Glutamatergic neuron (in vitro differentiated cells): ENCODE measurements at regions not wholly inside any gene's neighbourhood (a gene's known extent, or its start where the extent isn't known, plus 50 kb on each side); places are given as distances from the start of the nearest gene placed in this dataset.
"Not testable (repeated sequence)": the region's sequence is repeated elsewhere in the genome, so short reads cannot be mapped to it uniquely, and the experiment has no call there.

Experiments
- DNase-seq: peaks from one replicate; pipeline ENCODE4 v3.0.0; 2022
- H3K27ac Mint-ChIP-seq: one replicate; pipeline ENCODE4 v1.8.0; 2020; ENCODE audit warnings: mild to moderate bottlenecking, mixed read lengths, inconsistent platforms; ENCODE audit not compliant: unreplicated experiment
- H3K27me3 Mint-ChIP-seq: one replicate; pipeline ENCODE4 v1.8.0; 2020; ENCODE audit warnings: mild to moderate bottlenecking, moderate library complexity, mixed read lengths, inconsistent platforms; ENCODE audit not compliant: unreplicated experiment
- H3K36me3 Mint-ChIP-seq: one replicate; pipeline ENCODE4 v1.8.0; 2020; ENCODE audit warnings: mild to moderate bottlenecking, mixed read lengths, inconsistent platforms; ENCODE audit not compliant: unreplicated experiment
- H3K4me1 Mint-ChIP-seq: one replicate; pipeline ENCODE4 v1.8.0; 2020; ENCODE audit warnings: mild to moderate bottlenecking, low read depth, mixed read lengths, inconsistent platforms; ENCODE audit not compliant: unreplicated experiment
- H3K4me3 Mint-ChIP-seq: one replicate; pipeline ENCODE4 v1.8.0; 2020; ENCODE audit warnings: mild to moderate bottlenecking, mixed read lengths, inconsistent platforms; ENCODE audit not compliant: unreplicated experiment
- H3K9me3 Mint-ChIP-seq: one replicate; pipeline ENCODE4 v1.8.0; 2020; ENCODE audit warnings: mild to moderate bottlenecking, moderate library complexity, mixed read lengths, inconsistent platforms; ENCODE audit not compliant: unreplicated experiment
- TF ChIP-seq, protein P1 (sequence below): fragments of 200-600 bp; sonication (generic); IDR thresholded peaks from one replicate; pipeline ENCODE4 v1.5.0; 2021; ENCODE audit not compliant: partially characterized antibody, unreplicated experiment

DNA sequence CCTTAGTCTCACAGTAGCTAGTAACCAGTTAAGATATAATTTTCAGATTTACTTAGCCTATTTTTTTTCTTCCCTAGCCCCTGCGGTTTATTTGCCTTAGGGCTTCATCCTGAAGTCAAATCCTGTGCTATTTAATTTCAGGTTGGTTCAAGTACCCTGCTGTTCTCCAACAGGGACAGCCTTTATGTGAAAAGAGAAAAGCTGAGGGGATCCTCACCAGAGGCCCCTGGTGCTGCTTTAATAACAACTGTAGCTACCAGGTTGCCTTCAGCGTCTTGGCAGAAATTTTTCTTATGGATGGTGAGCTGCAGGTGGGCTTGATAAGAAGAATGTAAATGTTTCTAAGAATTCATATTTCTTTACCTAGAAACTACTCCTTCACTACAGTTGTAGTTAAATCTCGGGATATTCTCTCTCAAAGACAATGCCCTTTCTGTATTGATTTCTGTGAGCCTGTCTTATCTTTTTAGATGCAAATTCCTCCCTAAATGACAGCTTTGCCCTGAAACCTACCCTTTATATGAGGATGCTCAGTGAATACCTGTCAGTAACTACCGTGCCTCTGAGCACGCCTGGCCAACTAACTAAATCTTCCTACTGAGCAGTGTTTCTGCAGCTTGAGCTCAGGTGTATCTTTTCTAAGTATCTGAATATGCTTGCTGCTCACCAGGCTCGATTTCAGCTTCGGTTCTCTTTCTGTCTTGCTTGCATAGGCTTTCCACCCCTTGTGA is 320.5 kb downstream of the MMUT start:
- H3K4me3 Mint-ChIP-seq = no peak overlapping the region
- H3K27me3 Mint-ChIP-seq = no peaks in the 10 kb centered on the region
- TF ChIP-seq, protein P1, sequence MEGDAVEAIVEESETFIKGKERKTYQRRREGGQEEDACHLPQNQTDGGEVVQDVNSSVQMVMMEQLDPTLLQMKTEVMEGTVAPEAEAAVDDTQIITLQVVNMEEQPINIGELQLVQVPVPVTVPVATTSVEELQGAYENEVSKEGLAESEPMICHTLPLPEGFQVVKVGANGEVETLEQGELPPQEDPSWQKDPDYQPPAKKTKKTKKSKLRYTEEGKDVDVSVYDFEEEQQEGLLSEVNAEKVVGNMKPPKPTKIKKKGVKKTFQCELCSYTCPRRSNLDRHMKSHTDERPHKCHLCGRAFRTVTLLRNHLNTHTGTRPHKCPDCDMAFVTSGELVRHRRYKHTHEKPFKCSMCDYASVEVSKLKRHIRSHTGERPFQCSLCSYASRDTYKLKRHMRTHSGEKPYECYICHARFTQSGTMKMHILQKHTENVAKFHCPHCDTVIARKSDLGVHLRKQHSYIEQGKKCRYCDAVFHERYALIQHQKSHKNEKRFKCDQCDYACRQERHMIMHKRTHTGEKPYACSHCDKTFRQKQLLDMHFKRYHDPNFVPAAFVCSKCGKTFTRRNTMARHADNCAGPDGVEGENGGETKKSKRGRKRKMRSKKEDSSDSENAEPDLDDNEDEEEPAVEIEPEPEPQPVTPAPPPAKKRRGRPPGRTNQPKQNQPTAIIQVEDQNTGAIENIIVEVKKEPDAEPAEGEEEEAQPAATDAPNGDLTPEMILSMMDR = no peak
- DNase-seq = no peak
- H3K36me3 Mint-ChIP-seq = no peaks in the 10 kb centered on the region
- H3K27ac Mint-ChIP-seq = no peak overlapping the region
- H3K4me1 Mint-ChIP-seq = no peaks in the 10 kb centered on the region
- H3K9me3 Mint-ChIP-seq = peaks cover 2% of the 10 kb centered on the region

DNA sequence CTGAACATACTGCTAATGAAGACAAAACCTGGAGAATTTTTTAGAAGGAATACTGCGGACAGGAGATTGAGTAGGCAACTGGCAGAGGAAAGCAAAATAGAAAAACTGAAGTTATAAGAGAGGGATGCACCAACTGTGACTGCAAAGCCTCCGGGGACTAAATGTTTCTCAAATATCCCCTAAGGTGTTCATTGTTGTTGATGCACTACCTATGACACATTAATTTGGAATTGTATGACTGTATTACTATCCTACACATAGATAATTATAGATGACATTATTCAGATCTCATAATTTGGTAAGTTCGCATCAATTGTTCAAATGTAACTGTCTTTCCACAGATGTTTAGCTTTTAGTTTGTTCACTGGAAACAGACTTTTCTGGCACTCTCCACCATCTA is 341.1 kb downstream of the MMUT start:
- no peaks in the 10 kb centered on the region for H3K27me3 Mint-ChIP-seq
- DNase-seq = no peak
- TF ChIP-seq, protein P1 = no peak
- H3K27ac Mint-ChIP-seq = no peak overlapping the region
- no peaks in the 10 kb centered on the region for H3K36me3 Mint-ChIP-seq
- H3K4me1 Mint-ChIP-seq = no peaks in the 10 kb centered on the region
- H3K4me3 Mint-ChIP-seq = no peak overlapping the region
- H3K9me3 Mint-ChIP-seq = no peaks in the 10 kb centered on the region

DNA sequence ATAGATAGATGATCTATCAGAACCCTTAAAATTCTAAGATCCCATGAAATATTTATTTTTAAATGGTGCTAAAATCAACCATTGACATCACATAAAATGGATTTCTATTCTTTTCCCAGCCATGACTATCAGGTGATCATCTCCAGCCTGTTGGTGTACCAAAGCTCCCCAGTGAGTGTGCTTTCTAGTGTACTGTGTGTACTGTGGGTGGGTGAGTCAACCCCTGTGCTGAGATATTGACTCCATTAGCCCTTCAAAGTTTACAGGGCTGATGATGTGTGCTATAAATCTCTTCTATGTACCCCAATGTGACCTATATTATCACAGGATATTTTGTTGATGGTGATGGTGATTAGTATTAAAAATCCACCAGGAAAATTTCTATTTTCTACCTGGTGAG is 344.6 kb downstream of the MMUT start:
- Mint-ChIP-seq H3K27me3 (no peaks in the 10 kb centered on the region), H3K9me3 (no peaks in the 10 kb centered on the region), H3K36me3 (no peaks in the 10 kb centered on the region), H3K27ac (no peak overlapping the region), H3K4me3 (no peak overlapping the region), H3K4me1 (no peaks in the 10 kb centered on the region)
- TF ChIP-seq, protein P1 = no peak
- DNase-seq = no peak

DNA sequence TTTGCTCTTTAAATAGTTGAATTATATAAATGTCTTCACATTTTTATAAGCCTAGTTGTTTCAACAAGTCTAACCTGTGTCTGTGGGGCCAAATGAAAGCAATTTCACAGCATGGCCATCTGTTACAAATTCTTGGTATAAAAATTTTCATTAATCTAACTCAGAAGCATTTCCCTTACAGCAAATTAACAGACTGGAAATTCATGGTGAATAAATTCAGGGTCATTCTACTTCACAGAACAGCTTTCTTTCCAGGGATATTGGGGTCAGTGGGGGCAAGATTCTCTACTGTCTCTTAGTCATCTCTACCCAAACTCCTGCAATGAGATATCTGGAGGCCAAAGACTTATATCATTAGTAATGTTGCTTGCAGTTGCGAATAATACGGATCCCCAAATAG is 352.1 kb downstream of the MMUT start:
- Mint-ChIP-seq H3K9me3 (no peaks in the 10 kb centered on the region), H3K27ac (no peak overlapping the region), H3K27me3 (no peaks in the 10 kb centered on the region), H3K4me1 (no peaks in the 10 kb centered on the region), H3K4me3 (no peak overlapping the region), H3K36me3 (no peaks in the 10 kb centered on the region)
- TF ChIP-seq, protein P1 = no peak
- no peak for DNase-seq

DNA sequence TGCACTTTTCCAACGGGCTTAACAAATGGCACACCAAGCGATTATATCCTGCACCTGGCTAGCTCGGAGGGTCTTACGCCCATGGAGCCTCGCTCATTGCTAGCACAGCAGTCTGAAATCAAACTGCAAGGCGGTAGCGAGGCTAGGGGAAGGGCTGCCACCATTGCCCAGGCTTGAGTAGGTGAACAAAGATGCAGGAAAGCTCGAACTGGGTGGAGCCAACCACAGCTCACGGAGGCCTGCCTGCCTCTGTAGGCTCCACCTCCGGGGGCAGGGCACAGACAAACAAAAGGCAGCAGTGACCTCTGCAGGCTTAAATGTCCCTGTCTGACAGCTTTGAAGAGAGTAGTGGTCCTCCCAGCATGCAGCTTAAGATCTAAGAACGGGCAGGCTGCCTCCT is 365.4 kb downstream of the MMUT start:
- not testable (repeated sequence) for H3K27ac Mint-ChIP-seq, H3K27me3 Mint-ChIP-seq, H3K4me3 Mint-ChIP-seq

More for the DNA sequence above, 365.4 kb downstream of the MMUT start:
- not testable (repeated sequence) for DNase-seq, H3K36me3 Mint-ChIP-seq, H3K9me3 Mint-ChIP-seq, H3K4me1 Mint-ChIP-seq
